Globus pallidus (tissue), 1 donor: ENCODE measurements at regions not wholly inside any gene's neighbourhood (a gene's known extent, or its start where the extent isn't known, plus 50 kb on each side); places are given as distances from the start of the nearest gene placed in this dataset.
"Not testable (repeated sequence)": the region's sequence is repeated elsewhere in the genome, so short reads cannot be mapped to it uniquely, and the experiment has no call there.

Experiments
- DNase-seq: peaks from one replicate; pipeline ENCODE4 v3.0.0-alpha.2; 2015; ENCODE audit warnings: low spot score

- no peak for DNase-seq
Measured at GRCh38 chr16:63473725-63474124, 1437.5 kb upstream of the CDH8 start.

DNA sequence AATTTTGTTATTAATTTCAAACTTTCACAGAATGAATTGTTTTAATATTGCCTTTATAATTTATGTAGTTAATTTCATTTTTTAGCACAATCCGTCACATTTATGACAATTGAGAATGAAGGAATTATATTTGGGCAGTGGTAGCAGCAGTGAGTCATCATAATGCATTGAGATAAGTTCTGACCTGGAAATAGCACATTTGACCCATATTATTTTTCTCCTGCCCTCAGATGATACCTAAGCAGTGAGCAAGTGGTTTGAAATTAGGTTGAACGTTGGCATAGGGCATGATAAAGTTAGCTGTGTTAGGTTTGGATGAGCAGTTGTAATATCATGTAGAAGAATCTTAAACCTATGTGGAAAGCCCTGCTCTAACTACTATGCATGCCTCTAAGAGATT is 1431.3 kb upstream of the CDH8 start:
- no peak for DNase-seq

DNA sequence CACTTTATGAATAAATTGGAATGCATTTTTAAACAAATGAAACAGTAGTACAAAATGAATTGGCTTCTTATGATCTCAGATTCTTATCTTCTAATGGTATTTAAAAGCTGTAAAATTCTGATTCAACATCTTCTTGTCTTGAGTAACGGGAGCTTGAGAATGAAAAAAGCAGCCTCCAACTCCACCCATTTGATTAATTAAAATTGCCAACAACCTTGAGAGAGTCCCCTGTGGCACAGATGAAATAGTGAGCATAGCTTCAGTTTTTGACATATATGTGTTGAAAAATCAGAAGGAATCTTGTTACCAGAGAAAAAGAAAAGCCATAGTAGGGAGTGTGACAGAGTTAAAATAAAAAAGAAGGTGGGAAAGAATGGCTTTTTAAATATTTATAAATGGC is 1426.1 kb upstream of the CDH8 start:
- no peak for DNase-seq

DNA sequence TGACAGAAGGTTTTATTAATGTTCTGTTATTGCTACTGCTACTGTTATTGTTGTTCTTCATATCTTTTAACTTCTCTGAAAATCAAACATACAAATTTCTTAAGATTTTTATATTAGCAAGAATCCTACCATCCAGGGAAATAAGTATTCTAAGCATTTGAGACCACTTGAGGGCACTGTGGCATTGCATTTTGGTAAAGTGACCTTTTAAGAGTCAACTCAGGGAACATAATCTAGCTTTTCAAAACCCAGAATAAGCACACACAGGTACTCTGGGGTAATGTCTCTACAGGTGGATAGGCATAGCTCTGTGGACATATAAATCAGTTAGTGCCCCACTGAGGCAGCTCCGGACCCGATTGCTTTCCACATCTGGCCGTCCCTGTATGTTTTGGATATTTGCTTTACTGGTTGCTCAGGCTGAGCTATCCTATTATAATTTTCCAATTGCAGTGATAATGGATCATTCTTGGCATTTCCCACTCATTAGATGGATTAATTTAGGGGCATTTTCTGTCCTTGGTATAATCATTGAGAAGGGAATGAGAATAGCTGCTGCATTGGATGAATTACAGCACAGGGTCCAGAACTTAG is 1425.1 kb upstream of the CDH8 start:
- peak; percentile 15 for DNase-seq

DNA sequence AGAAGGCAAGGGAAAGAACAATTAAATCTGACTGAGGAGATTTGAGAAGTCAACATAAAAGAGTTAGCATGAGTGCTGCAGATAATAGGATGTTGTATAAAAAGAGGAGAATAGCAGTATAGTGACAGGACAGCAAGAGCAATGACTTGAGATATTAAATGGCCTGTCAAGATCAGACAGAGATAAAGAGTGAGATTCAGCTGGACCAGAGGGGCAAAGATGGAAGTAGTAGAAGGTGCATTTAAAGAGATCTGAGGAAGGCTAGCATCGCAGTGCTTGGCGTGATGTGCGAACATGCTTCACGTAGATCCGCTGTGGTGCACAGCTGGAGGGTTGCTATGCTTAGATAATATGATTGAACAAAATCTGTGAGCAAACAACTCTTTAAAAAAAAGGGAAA is 1422.6 kb upstream of the CDH8 start:
- DNase-seq = no peak

DNA sequence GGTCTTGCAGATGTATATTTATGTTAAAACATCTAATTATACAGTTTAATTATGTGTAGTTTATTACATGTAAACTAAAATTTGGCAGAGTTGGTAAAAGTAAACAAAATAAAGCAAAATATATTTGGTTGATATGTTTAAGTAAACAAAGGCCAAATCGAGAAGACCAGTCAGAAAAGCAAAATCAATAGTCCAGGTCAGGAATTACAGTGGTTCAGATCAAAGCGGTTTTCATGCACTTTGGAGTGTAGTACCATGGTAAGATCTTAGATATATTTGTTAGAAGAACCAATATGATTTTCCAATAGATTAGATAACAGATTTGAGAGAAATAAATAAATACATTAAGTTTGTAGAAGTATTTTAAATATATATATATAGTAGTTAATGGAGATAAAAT is 1421.6 kb upstream of the CDH8 start:
- DNase-seq = no peak

GRCh38 chr16:63453261-63453660 is 1417.0 kb upstream of the CDH8 start:
- DNase-seq = no peak

- DNase-seq = no peak
Measured at GRCh38 chr16:63447121-63447520, 1410.9 kb upstream of the CDH8 start.

- DNase-seq = no peak
Measured at GRCh38 chr16:63442246-63442645, 1406.0 kb upstream of the CDH8 start.

DNA sequence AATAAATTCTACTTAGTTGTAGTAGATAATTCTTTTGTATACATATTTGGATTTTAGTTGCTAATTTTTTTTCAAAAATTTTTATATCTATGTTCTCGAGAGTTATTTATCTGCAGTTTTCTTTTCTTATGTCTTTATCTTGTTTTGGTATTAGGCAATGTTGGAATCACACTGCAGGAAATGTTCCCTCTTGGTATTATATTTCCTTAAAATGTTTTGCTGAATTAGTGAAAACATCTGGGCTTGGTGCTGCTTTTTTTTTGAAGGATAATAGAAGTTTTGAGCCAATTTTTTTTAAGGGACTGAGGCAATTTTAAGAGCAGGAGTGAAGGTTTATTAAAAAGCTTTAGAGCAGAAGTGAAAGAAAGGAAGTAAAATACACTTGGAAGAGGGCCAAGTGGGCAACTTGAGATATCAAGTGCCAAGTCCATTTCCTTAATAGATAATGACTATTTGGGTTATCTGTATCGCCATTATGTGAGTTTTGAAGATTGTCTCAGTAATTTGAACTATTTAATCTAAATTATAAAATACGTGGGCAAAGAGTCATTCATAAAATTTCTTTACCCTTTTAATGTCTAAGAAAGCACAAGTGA is 1390.1 kb upstream of the CDH8 start:
- DNase-seq = no peak

- no peak for DNase-seq
Measured at GRCh38 chr16:63422715-63423114, 1386.5 kb upstream of the CDH8 start.

DNA sequence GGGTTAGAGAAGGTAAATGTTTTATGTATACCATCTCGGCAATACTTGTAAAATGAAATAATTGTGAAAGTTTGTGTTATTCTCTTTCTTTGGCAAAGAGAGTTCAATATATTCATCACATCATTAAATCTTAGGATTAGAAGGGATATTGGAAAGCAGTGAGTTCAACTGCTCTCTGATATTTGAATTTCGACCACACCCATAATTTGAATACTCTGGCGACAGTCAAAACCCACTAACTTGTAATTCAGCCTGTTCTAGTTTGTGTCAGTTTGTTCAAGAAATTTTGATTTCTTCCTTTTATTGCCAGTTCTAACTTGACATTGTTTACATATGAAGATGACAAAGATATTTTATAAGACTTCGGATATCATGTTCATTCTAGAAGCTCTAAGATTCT is 1380.5 kb upstream of the CDH8 start:
- DNase-seq = no peak

- no peak for DNase-seq
Measured at GRCh38 chr16:63415014-63415413, 1378.8 kb upstream of the CDH8 start.

DNA sequence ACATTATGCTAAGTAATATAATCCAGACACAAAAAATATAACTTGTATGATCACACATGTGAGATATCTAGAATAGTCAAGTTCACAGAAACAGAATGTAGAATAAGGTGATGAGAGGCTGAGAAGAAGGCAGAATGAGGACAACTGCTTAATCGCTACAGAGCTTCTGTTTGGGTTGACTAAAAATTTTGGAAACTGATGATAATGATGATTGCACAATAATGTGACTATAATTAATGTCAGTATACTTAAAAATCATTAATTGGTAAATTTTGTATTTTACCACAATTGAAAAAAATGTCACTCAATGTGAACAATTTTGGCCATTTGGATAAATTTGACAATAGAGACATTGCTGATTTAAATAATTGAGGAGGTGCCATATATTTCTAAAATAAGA is 1374.4 kb upstream of the CDH8 start:
- DNase-seq = no peak

DNA sequence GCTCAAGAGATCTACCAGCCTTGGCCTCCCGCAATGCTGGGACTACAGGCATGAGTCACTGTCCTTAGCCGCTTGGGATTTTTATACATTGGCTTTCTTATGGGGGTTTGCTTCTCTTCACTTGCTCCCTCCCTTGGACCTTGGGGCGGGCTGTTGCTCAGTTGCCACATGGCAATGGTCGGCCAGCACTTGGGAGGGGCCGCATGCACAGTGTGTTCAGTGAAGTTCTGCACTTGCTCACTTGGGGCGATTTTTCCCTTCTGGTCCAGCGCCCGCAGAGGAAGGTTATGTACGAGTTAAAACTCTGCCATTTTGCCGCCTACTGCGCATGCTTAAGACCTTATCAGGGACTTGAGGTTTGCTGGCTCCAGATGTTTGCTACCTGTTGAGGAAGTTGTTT is 1367.6 kb upstream of the CDH8 start:
- no peak for DNase-seq

DNA sequence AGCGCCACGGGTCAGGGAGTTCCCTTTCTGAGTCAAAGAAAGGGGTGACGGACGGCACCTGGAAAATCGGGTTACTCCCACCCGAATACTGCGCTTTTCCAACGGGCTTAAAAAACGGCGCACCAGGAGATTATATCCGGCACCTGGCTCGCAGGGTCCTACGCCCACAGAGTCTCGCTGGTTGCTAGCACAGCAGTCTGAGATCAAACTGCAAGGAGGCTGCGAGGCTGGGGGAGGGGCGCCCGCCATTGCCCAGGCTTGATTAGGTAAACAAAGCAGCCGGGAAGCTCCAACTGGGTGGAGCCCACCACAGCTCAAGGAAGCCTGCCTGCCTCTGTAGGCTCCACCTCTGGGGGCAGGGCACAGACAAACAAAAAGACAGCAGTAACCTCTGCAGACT is 1352.0 kb upstream of the CDH8 start:
- not testable (repeated sequence) for DNase-seq

- DNase-seq = no peak
Measured at GRCh38 chr16:63385714-63386432, 1349.6 kb upstream of the CDH8 start.

- no peak for DNase-seq
Measured at GRCh38 chr16:63373744-63374143, 1337.5 kb upstream of the CDH8 start.

- no peak for DNase-seq
Measured at GRCh38 chr16:63372815-63373214, 1336.6 kb upstream of the CDH8 start.

DNA sequence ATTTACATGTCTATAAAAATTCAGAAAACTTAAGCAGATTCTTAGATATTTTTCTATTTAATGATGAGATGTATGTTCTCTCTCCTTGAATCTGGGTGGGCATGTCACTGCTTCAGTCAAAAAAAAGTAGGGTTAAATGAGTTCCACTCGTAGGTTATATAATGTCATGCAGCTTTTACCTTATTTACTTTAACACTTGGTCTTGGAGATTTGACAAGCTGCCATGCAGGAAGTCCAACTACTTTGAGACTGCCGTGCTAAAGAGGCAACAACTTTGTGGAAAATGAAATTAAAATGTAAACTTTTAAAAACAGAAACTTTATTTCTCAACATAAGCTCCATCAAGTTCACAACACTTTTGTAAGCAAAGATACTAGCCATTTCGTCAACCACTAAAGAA is 1336.0 kb upstream of the CDH8 start:
- DNase-seq = no peak

DNA sequence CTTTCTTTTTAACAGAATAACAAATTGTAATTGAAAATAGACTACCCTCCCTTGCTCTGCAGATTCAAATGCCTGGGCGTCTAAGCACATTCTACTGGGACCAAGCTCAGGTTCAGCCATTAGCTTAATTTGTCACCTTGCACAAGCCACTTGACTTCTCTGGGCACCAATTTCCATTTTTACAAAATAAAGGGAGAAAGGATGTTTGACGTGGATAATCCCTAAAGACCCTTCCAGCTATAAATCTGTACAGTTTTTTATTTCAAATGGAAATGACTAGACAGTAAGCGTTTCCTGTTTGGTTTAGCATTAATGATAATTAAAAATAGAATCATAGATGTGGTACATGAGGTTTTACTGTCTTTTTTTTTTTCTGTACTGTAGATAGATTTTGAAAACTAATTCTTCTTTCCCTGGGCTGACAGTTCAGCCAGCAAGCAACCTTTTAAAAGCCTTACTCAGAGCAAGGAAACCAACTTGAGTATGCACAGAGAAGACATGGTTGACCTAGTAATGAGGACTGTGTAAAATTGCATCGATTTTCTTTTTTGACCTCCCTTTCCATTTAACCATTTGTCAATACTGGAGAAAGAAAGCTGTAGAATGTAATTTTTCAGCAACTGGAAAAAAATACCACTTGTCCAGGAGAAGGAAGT is 1329.5 kb upstream of the CDH8 start:
- no peak for DNase-seq

- no peak for DNase-seq
Measured at GRCh38 chr16:63363738-63364137, 1327.5 kb upstream of the CDH8 start.

GRCh38 chr16:63361032-63361624 is 1324.9 kb upstream of the CDH8 start:
- DNase-seq = peak; percentile 13
